Stimulated activated effector memory CD8-positive, alpha-beta T cell treated with anti-CD3 and anti-CD28 coated beads, Interleukin-12 subunit alpha, Interleukin-12 subunit beta, amount 100 ng/mL, for 72 hours (primary cell): ENCODE measurements at regions not wholly inside any gene's neighbourhood (a gene's known extent, or its start where the extent isn't known, plus 50 kb on each side); places are given as distances from the start of the nearest gene placed in this dataset.

Experiments
- ATAC-seq: fragments of 150-1000 bp; cut with Tn5 transposase; 2 replicates; pipeline ENCODE4 v1.10.0; 2021
- DNase-seq, 2 donors: peaks; one replicate each; pipeline ENCODE4 v3.0.0; 2021 to 2022; ENCODE audit warnings: low spot score in 2 of 2
- H3K27ac Mint-ChIP-seq: one replicate; pipeline ENCODE4 v1.8.0; 2022; ENCODE audit warnings: mild to moderate bottlenecking, mixed read lengths
- H3K36me3 Mint-ChIP-seq: one replicate; pipeline ENCODE4 v1.8.0; 2022; ENCODE audit warnings: mild to moderate bottlenecking, mixed read lengths
- H3K4me1 Mint-ChIP-seq: one replicate; pipeline ENCODE4 v1.8.0; 2022; ENCODE audit warnings: mixed read lengths
- H3K4me3 Mint-ChIP-seq: one replicate; pipeline ENCODE4 v1.8.0; 2022; ENCODE audit warnings: mild to moderate bottlenecking, mixed read lengths
- H3K9me3 Mint-ChIP-seq: one replicate; pipeline ENCODE4 v1.8.0; 2022; ENCODE audit warnings: mixed read lengths

DNA sequence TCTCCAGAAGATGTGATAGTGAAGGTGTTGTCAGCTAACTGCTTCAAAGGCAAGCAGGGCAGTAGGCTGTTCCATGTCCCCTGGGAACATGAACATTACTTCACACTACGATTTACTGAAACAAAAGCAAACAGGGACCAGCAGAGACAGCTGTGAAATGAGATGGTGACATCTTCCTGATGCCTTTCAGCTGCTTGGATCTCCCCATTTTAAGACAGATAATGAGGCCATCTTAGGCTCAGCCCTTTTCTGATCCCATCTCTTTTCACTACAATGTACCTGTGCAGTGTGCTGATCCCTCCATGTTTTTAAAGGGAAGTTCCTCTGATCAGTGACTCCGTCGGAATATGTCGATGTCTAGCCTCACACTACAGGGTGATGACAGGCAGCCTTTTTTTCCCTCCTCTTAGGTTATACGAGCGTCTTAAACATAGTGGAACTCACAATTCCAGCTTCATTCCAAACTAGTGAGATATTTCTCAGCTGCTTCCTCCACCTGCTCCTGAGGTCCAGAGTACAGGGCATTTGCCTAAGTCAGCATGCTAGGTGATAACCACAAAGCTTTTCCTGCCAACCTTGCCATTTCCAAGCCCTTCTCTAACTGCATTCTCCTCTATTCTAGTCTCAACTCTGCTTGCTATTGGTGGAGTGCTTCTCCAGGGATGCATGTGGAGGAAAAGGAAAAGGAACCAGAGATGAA, 87.6 kb upstream of the EGLN3 start:
- DNase-seq (no peak), ATAC-seq (no peak)
- H3K27ac Mint-ChIP-seq, result no peak overlapping the region
- H3K9me3 Mint-ChIP-seq, result no peaks in the 10 kb centered on the region
- no peak overlapping the region for H3K4me3 Mint-ChIP-seq
- peaks cover under 1% of the 10 kb centered on the region for H3K36me3 Mint-ChIP-seq
- H3K4me1 Mint-ChIP-seq, result peaks cover 25% of the 10 kb centered on the region

GRCh38 chr14:34036319-34036766, 85.5 kb upstream of the EGLN3 start:
- H3K36me3 Mint-ChIP-seq, result no peaks in the 10 kb centered on the region
- no peak for DNase-seq
- H3K27ac Mint-ChIP-seq, result no peak overlapping the region
- no peak overlapping the region for H3K4me3 Mint-ChIP-seq
- ATAC-seq, result no peak
- no peaks in the 10 kb centered on the region for H3K9me3 Mint-ChIP-seq
- H3K4me1 Mint-ChIP-seq, result peaks cover 23% of the 10 kb centered on the region

DNA sequence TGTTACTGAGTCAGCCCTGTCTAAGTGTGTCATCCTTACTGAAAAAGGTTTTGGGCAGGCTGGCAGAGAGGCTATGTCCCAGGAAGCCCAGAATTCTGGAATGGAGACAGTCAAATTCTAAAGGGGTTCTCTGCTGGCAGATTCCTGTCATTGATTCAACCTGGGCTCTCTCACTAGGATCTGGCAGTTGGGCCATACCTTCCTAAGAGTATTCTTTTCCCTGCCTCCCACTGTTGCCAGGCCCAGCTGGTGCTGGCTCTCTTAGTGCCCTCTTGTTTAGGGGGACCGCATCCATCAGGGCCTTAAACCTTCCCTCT, 85.0 kb upstream of the EGLN3 start:
- H3K27ac Mint-ChIP-seq, result no peak overlapping the region
- H3K4me1 Mint-ChIP-seq, result peaks cover 23% of the 10 kb centered on the region
- no peaks in the 10 kb centered on the region for H3K36me3 Mint-ChIP-seq
- no peak overlapping the region for H3K4me3 Mint-ChIP-seq
- DNase-seq, result no peak
- no peaks in the 10 kb centered on the region for H3K9me3 Mint-ChIP-seq
- ATAC-seq, result no peak

GRCh38 chr14:34035177-34035933, 84.5 kb upstream of the EGLN3 start:
- peaks cover 23% of the 10 kb centered on the region for H3K4me1 Mint-ChIP-seq

DNA sequence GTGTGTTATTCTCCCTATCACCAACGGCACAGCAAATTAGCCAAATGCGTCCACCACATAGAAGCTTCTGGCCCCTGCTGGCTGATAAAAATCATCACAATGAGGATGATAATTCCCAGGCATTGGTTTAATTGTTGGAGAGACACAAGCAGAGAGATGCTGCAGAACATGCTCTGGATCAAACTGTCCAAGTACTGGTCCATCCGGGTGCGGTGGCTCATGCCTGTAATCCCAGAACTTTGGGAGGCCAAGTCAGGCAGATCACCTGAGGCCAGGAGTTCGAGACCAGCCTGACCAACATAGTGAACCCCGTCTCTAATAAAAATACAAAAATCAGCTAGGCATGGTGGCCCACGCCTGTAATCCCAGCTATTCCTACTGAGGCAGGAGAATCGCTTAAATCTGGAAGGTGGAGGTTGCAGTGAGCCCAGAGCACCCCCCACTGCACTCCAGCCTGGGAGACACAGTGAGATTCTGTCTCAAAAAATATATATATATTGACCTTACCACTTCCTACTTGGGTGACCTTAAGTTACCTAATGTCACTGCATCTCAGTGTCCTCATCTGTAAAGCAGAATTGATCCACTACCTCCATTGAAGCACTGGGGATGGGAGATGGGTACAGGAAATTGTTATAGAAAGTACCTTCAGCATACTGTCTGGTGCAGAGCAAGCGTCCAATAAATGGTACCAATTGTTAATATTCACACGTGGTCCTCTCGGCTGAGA, 83.7 kb upstream of the EGLN3 start:
- H3K4me3 Mint-ChIP-seq, result no peak overlapping the region
- H3K36me3 Mint-ChIP-seq, result no peaks in the 10 kb centered on the region
- H3K9me3 Mint-ChIP-seq, result no peaks in the 10 kb centered on the region
- peaks cover 19% of the 10 kb centered on the region for H3K4me1 Mint-ChIP-seq
- ATAC-seq (no peak), DNase-seq (no peak)
- H3K27ac Mint-ChIP-seq, result no peak overlapping the region

More at GRCh38 chr14:34035177-34035933, 84.5 kb upstream of the EGLN3 start:
- no peak overlapping the region for H3K27ac Mint-ChIP-seq
- no peaks in the 10 kb centered on the region for H3K36me3 Mint-ChIP-seq
- no peaks in the 10 kb centered on the region for H3K9me3 Mint-ChIP-seq
- no peak for ATAC-seq
- H3K4me3 Mint-ChIP-seq, result no peak overlapping the region
- DNase-seq, result no peak

GRCh38 chr14:34032720-34033119, 81.8 kb upstream of the EGLN3 start:
- no peak overlapping the region for H3K4me3 Mint-ChIP-seq
- ATAC-seq, result no peak
- no peak overlapping the region for H3K27ac Mint-ChIP-seq
- H3K9me3 Mint-ChIP-seq, result no peaks in the 10 kb centered on the region
- no peak for DNase-seq
- H3K36me3 Mint-ChIP-seq, result no peaks in the 10 kb centered on the region
- peaks cover 1% of the 10 kb centered on the region for H3K4me1 Mint-ChIP-seq

- Mint-ChIP-seq H3K4me3 (no peak overlapping the region), H3K9me3 (no peaks in the 10 kb centered on the region), H3K4me1 (no peaks in the 10 kb centered on the region), H3K36me3 (no peaks in the 10 kb centered on the region), H3K27ac (no peak overlapping the region)
- DNase-seq (no peak), ATAC-seq (no peak)
Measured at GRCh38 chr14:34030864-34031263, 80.0 kb upstream of the EGLN3 start.

GRCh38 chr14:34029921-34030334, 79.1 kb upstream of the EGLN3 start:
- Mint-ChIP-seq H3K9me3 (no peaks in the 10 kb centered on the region), H3K4me3 (no peak overlapping the region), H3K27ac (no peak overlapping the region), H3K36me3 (no peaks in the 10 kb centered on the region), H3K4me1 (no peaks in the 10 kb centered on the region)
- ATAC-seq, result no peak
- DNase-seq, result no peak

DNA sequence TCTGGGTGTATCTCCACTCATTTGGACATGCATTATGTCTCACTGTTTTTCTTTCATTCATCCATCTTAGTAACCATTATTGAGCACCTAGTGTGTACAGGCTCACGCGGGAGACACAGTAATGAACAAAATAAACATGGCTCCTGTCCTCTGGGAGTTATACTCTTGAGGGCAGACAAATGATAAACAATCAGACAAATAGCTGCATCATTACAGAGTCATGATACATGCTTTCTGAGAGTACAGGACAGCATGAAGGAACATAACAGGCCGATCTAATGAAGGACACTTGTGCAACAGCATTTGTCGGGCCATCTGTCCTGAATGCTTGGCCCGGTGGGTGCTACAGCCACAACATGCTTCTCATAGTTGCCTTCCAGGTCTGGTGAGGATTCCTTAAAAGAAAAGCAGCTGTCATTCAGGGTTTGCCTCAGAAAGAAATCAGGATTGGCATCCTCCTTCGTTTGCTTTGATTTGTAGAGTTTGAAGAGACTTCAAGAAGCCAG, 77.2 kb upstream of the EGLN3 start:
- no peaks in the 10 kb centered on the region for H3K36me3 Mint-ChIP-seq
- no peak for DNase-seq
- no peaks in the 10 kb centered on the region for H3K9me3 Mint-ChIP-seq
- H3K4me1 Mint-ChIP-seq, result no peaks in the 10 kb centered on the region
- no peak overlapping the region for H3K4me3 Mint-ChIP-seq
- no peak for ATAC-seq
- H3K27ac Mint-ChIP-seq, result no peak overlapping the region

DNA sequence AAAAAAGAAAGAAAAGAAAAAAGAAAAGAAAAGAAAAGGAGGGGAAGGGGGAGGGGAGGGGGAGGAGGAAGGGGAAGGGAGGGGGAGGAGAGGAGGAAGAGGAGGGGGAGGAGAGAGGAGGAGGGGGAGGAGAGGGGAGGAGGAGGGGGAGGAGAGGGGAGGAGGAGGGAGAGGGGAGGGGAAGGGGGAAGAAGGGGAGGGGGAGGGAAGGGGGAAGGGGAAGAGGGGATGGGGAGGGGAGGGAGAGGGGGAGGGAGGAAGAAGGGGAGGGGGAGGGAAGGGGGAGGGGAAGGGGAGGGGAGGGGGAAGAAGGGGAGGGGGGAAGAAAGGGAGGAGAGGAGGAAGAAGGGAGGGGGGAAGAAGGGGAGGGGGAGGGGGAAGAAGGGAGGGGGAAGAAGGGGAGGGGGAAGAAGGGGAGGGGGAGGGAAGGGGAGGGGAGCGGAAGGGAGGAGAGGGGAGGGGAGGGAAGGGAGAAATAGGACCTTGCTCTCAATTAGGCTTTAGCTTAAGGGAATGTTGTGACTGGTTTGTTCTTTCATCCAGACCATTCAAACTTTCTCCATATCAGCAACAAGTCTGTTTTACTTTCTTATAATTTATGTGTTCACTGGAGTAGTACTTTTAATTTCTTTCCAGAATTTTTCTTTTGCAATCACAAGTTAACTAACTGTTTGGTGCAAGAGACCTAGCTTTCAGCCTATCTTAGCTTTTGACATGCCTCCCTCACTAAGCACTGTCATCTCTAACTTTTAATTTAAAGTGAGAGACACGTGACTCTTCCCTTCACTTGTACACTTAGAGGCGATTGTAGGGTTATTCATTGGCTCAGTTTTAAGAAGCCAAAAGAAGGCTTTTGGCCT, 76.5 kb upstream of the EGLN3 start:
- no peaks in the 10 kb centered on the region for H3K4me1 Mint-ChIP-seq
- H3K27ac Mint-ChIP-seq, result no peak overlapping the region
- H3K9me3 Mint-ChIP-seq, result no peaks in the 10 kb centered on the region
- DNase-seq (no peak), ATAC-seq (no peak)
- H3K36me3 Mint-ChIP-seq, result no peaks in the 10 kb centered on the region
- H3K4me3 Mint-ChIP-seq, result no peak overlapping the region

- ATAC-seq (no peak), DNase-seq (no peak)
- Mint-ChIP-seq H3K4me1 (no peaks in the 10 kb centered on the region), H3K9me3 (no peaks in the 10 kb centered on the region), H3K36me3 (no peaks in the 10 kb centered on the region), H3K4me3 (no peak overlapping the region), H3K27ac (no peak overlapping the region)
Measured at GRCh38 chr14:34025325-34026017, 74.6 kb upstream of the EGLN3 start.

GRCh38 chr14:34024768-34025144, 73.9 kb upstream of the EGLN3 start:
- Mint-ChIP-seq H3K9me3 (no peaks in the 10 kb centered on the region), H3K27ac (no peak overlapping the region), H3K4me1 (no peaks in the 10 kb centered on the region), H3K36me3 (no peaks in the 10 kb centered on the region), H3K4me3 (no peak overlapping the region)
- DNase-seq (no peak), ATAC-seq (no peak)

- no peak overlapping the region for H3K4me3 Mint-ChIP-seq
- DNase-seq (no peak), ATAC-seq (no peak)
- no peaks in the 10 kb centered on the region for H3K9me3 Mint-ChIP-seq
- H3K27ac Mint-ChIP-seq, result no peak overlapping the region
- no peaks in the 10 kb centered on the region for H3K36me3 Mint-ChIP-seq
- H3K4me1 Mint-ChIP-seq, result peaks cover 1% of the 10 kb centered on the region
Measured at GRCh38 chr14:34023824-34024767, 73.2 kb upstream of the EGLN3 start.

GRCh38 chr14:34021096-34021495, 70.2 kb upstream of the EGLN3 start:
- Mint-ChIP-seq H3K4me3 (no peak overlapping the region), H3K27ac (no peak overlapping the region), H3K9me3 (peaks cover 3% of the 10 kb centered on the region), H3K4me1 (peaks cover 12% of the 10 kb centered on the region), H3K36me3 (peaks cover 6% of the 10 kb centered on the region)
- DNase-seq (no peak), ATAC-seq (no peak)
